AG04449 (cell line): ENCODE measurements at regions not wholly inside any gene's neighbourhood (a gene's known extent, or its start where the extent isn't known, plus 50 kb on each side); places are given as distances from the start of the nearest gene placed in this dataset.

Experiments
- CTCF ChIA-PET: fragments of 350-600 bp; formaldehyde crosslinking; extraction: SDS; loops from one replicate; lab custom pipeline; 2021; ENCODE audit warnings: antibody characterized with exemption; lab: Yijun Ruan, JAX
- POLR2A ChIA-PET: fragments of 400-600, 350-600 bp; formaldehyde crosslinking; extraction: SDS; loops from one replicate; lab custom pipeline; 2020; ENCODE audit warnings: antibody characterized with exemption, inconsistent platforms; lab: Yijun Ruan, JAX
- DNase-seq: peaks from one replicate; pipeline ENCODE4 v3.0.0-alpha.2; 2010; ENCODE audit warnings: low read depth, low spot score
- H3K4me3 ChIP-seq: 2 replicates; pipeline ENCODE4 v1.5.1; 2011; ENCODE audit warnings: low read depth, mild to moderate bottlenecking, control low read depth, low read length
- TF ChIP-seq, protein P1 (sequence below): IDR thresholded peaks from one replicate; pipeline ENCODE4 v1.5.1; 2011; ENCODE audit warnings: mild to moderate bottlenecking, moderate library complexity, low read length, control low read depth, inconsistent platforms; ENCODE audit not compliant: insufficient read depth; ENCODE audit errors: missing control alignments

- POLR2A ChIA-PET = no interaction called here
- no peak for DNase-seq
- TF ChIP-seq, protein P1, sequence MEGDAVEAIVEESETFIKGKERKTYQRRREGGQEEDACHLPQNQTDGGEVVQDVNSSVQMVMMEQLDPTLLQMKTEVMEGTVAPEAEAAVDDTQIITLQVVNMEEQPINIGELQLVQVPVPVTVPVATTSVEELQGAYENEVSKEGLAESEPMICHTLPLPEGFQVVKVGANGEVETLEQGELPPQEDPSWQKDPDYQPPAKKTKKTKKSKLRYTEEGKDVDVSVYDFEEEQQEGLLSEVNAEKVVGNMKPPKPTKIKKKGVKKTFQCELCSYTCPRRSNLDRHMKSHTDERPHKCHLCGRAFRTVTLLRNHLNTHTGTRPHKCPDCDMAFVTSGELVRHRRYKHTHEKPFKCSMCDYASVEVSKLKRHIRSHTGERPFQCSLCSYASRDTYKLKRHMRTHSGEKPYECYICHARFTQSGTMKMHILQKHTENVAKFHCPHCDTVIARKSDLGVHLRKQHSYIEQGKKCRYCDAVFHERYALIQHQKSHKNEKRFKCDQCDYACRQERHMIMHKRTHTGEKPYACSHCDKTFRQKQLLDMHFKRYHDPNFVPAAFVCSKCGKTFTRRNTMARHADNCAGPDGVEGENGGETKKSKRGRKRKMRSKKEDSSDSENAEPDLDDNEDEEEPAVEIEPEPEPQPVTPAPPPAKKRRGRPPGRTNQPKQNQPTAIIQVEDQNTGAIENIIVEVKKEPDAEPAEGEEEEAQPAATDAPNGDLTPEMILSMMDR = no peak
- CTCF ChIA-PET = interaction anchor here (1.2 to 4.0 kb wide), 4 partner anchors 9 to 17 kb away, joined by 5 to 23 read pairs (median 6); no protein-coding TSS in a partner anchor
- no peak overlapping the region for H3K4me3 ChIP-seq
These were observed 205.8 kb downstream of the ANAPC1 start for GRCh38 chr2:111678161-111678560.

GRCh38 chr2:111678651-111679050 is 205.3 kb downstream of the ANAPC1 start:
- POLR2A ChIA-PET = no interaction called here

DNA sequence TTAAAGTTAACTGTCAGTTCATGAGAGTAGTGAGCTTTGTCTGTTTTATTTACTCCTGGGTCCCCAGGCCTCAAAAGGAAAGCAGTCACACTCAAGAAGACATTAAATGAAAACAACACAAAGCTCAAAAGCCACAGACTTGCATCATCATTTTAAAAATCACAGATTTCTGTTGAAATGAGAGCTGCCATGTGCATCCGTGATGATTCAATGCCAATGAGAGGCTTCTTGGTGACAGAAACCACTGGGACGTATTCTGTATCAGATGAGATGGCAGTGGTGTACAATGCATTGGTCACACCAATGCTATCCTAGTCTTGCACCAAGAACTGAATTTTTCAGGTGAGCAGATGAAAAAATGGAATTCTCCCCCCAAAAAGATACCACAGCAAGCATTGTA is 204.8 kb downstream of the ANAPC1 start:
- ChIA-PET CTCF (interaction anchor here (0.6 to 4.0 kb wide), 3 partner anchors 12 to 867 kb away, joined by 3 to 23 read pairs (median 3); no protein-coding TSS in a partner anchor), POLR2A (no interaction called here)
- TF ChIP-seq, protein P1 = no peak
- DNase-seq = no peak
- no peak overlapping the region for H3K4me3 ChIP-seq

More at GRCh38 chr2:111678651-111679050, 205.3 kb downstream of the ANAPC1 start:
- CTCF ChIA-PET = interaction anchor here (1.2 to 4.0 kb wide), 3 partner anchors 11 to 16 kb away, joined by 3 to 23 read pairs (median 5); no protein-coding TSS in a partner anchor
- no peak for DNase-seq
- H3K4me3 ChIP-seq = no peak overlapping the region
- TF ChIP-seq, protein P1 = no peak

DNA sequence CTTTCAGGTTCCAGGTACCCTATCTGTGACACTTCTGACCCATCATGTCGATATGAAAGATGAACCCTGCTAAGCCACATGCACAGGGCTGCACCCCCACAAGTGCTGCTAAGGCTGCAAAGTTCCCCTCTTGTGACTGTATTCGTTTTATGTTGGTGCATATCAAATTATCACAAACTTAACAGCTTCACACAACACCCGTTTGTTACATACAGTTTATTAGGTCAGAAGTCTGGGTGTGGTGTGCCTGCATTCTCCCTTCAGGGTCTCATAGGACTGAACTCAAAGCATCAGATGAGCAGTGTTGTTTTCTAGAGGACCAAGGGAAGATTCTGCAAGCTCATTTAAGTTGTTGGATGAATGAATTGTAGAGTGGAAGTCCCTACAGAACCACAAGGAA is 199.4 kb downstream of the ANAPC1 start:
- no peak overlapping the region for H3K4me3 ChIP-seq
- ChIA-PET POLR2A (no interaction called here), CTCF (interaction anchor here (1.8 kb wide), 1 partner anchor 9 kb away, joined by 4 read pairs; no protein-coding TSS in a partner anchor)
- no peak for DNase-seq
- TF ChIP-seq, protein P1 = no peak

- TF ChIP-seq, protein P1 = no peak
- POLR2A ChIA-PET = no interaction called here
- CTCF ChIA-PET = interaction anchor here (1.8 kb wide), 1 partner anchor 10 kb away, joined by 4 read pairs; no protein-coding TSS in a partner anchor
- no peak overlapping the region for H3K4me3 ChIP-seq
- no peak for DNase-seq
These were observed 198.7 kb downstream of the ANAPC1 start for GRCh38 chr2:111685342-111685741.

DNA sequence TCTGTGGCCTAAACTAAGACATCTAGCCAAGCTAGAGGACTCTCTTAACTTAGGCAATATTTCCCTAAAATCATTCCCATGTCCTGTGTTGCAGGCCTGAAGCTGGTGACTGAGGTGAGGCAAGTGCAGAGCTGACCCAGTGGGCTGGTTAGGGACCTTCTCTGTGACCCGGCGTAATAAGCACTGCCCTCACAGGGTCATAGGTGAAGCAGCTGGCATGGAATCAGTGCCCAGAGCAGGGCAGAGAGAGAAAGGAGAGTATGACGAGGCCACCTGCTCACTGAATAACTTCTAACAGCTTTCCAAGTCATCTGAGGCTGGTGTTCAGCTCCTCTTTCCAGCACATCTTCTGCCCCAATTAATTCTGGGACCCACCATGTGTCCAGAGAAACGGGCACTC is 197.0 kb downstream of the ANAPC1 start:
- DNase-seq = no peak
- ChIA-PET CTCF (interaction anchor here (0.6 to 1.0 kb wide), 3 partner anchors 8 to 875 kb away, joined by 3 read pairs; no protein-coding TSS in a partner anchor), POLR2A (no interaction called here)
- TF ChIP-seq, protein P1 = no peak
- no peak overlapping the region for H3K4me3 ChIP-seq
